GM18951 (cell line): ENCODE measurements at regions not wholly inside any gene's neighbourhood (a gene's known extent, or its start where the extent isn't known, plus 50 kb on each side); places are given as distances from the start of the nearest gene placed in this dataset.

Source experiments
- POLR2A ChIP-seq: IDR thresholded peaks from 4 replicates; pipeline ENCODE4 v1.6.1; 2011; ENCODE audit warnings: mild to moderate bottlenecking; ENCODE audit not compliant: insufficient read length, insufficient read depth; ENCODE audit errors: extremely low read depth
- in situ Hi-C: fragments of 300-500 bp; cut with MboI; formaldehyde crosslinking; loops from one replicate; pipeline ENCODE4 v1.12.0; 2022; ENCODE audit warnings: low sequenced_read_pairs, mixed read lengths, inconsistent platforms; ENCODE audit not compliant: unreplicated experiment

DNA sequence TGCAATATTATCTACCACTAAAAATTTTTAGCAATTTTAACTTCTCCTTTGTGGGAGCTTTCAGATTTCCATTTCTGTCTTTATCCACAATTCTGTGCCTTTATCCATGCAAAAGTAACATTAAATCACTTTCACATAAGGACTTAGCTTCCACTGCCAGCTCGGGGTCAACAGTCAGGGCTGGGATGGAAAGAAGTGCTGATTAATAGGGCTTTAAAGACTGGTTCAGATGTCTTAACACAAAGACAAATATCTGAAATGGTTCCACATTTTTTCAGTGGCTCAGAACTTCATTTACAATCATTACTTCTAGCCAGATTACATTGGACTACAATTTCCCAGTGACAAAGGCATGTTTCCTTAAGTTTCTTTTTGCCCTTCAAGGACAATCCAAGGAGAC is 191.8 kb upstream of the CPHXL start:
- in situ Hi-C loops = no loop called here
- TF ChIP-seq POLR2A = no peak

DNA sequence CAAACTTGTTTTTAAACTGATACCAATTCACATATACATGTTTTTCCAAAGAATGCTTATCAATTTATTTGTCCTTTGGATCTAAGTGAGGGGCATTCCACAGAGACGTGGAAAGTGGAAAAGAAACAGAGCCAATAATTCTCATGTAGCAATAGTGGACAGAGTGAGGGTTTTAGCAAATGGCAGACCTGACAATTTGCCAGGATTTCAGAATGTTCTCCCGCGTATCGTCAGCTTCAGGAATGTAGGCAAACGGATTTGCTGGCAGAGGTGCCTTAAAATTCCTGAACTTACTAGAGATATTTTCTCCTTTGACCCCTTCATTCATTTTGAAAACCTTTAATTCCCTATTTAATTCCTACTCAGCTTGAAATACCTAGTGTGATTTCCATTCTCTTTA is 193.4 kb upstream of the CPHXL start:
- in situ Hi-C loops = no loop called here
- no peak for TF ChIP-seq POLR2A

GRCh38 chr16:75921281-75921680 is 195.0 kb upstream of the CPHXL start:
- no peak for TF ChIP-seq POLR2A
- in situ Hi-C loops = no loop called here

- TF ChIP-seq POLR2A = no peak
- in situ Hi-C loops = no loop called here
Observed at GRCh38 chr16:75922250-75922649, 196.0 kb upstream of the CPHXL start.

DNA sequence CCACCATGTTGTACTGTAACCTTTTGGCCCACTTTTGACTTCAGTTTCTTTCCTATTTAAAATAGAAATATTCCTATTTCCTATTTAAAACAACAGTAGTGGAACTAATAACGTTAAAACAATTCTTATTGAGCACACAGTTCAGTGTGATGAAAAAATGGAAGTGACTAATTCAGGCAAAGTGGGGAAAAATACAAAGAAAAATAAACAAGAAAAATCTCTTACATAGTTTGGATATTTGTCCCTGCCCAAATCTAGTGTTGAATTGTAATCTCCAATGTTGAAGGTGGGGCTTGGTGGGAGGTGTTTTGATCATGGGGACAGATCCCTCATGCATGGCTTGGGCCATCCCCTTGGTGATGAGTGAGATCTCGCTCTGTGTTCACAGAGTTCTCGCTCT is 198.1 kb upstream of the CPHXL start:
- TF ChIP-seq POLR2A = no peak
- in situ Hi-C loops = no loop called here

GRCh38 chr16:75927810-75928209 is 201.5 kb upstream of the CPHXL start:
- TF ChIP-seq POLR2A = no peak
- in situ Hi-C loops = no loop called here

- in situ Hi-C loops = no loop called here
- no peak for TF ChIP-seq POLR2A
Observed at GRCh38 chr16:75928295-75928694, 202.0 kb upstream of the CPHXL start.

GRCh38 chr16:75929046-75929445 is 202.8 kb upstream of the CPHXL start:
- in situ Hi-C loops = no loop called here
- TF ChIP-seq POLR2A = no peak

DNA sequence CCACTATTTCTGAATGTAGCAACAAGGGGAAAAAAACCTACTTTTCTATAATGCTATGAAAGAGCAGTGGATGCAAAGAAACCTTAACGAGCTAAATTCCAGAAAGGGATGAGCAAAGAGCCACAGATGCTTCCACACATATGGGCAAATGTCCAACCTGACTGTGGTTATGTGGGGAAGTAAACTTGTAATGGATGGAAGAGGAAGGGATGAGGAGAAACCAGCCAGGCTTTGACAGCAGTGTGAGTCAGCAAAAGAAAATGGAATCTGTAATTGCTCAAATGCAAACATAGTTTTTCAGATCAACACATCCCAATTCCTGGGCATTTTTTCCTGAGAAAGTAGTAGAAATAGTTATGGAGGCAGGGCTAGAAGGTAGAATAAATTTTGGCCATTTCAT is 204.8 kb upstream of the CPHXL start:
- TF ChIP-seq POLR2A = no peak
- in situ Hi-C loops = no loop called here

- no peak for TF ChIP-seq POLR2A
- in situ Hi-C loops = no loop called here
Observed at GRCh38 chr16:75931970-75932369, 205.7 kb upstream of the CPHXL start.

GRCh38 chr16:75938818-75939217 is 212.5 kb upstream of the CPHXL start:
- in situ Hi-C loops = no loop called here
- TF ChIP-seq POLR2A = no peak

DNA sequence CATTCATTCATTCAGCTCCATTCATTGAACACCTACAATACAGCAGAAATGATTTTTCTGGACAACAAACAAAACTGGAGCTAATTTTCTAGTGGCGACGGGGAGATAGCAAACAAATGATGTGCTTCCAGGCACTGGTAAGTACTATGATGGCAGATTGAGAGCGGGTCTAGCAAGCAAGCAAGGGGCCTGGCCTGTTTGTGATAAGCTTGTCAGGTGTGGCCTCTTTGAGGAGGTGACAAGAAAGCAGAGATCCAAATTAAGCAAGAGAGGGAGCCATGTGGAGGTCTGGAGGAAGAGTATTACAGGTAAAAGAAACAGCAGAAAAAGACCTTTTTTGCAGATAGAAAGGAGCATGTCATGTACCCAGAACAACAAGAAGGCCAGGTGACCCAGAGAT is 216.1 kb upstream of the CPHXL start:
- in situ Hi-C loops = no loop called here
- no peak for TF ChIP-seq POLR2A

GRCh38 chr16:75942936-75943335 is 216.6 kb upstream of the CPHXL start:
- in situ Hi-C loops = no loop called here
- TF ChIP-seq POLR2A = no peak

DNA sequence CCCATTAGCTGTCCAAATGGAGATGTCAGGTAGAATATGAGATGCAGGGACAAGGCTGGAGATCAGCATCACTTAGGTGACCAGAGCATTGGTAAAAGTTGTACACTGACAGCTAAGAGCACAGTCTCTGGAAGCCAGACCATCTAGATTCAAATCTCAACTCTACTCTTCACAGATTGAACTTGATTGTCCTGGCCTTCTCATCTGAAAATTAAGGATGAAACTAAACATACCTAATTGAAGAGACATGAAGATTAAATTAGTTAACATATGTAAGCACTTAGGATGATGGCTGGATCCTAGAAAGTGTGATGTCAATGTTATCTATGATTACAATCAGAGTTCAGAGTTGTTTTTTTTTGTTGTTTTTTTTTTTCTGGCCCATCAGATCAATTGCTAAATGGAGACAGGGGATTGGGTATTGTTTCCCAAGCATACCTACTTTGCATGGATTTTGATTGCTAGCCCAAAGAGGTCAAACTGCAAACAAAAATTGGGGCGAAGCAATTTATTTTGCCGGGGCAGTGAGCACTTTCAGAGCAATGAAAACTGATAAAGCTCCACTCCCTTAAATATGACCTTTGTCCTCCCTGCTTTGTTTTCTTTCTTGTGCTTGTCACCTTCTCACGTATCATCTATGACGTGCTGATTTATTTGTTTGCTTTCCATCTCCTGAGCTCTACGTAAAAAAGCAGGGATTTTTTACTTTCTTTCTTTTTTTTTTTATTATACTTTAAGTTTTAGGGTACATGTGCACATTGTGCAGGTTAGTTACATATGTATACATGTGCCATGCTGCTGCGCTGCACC is 217.6 kb upstream of the CPHXL start:
- TF ChIP-seq POLR2A = no peak
- in situ Hi-C loops = no loop called here

DNA sequence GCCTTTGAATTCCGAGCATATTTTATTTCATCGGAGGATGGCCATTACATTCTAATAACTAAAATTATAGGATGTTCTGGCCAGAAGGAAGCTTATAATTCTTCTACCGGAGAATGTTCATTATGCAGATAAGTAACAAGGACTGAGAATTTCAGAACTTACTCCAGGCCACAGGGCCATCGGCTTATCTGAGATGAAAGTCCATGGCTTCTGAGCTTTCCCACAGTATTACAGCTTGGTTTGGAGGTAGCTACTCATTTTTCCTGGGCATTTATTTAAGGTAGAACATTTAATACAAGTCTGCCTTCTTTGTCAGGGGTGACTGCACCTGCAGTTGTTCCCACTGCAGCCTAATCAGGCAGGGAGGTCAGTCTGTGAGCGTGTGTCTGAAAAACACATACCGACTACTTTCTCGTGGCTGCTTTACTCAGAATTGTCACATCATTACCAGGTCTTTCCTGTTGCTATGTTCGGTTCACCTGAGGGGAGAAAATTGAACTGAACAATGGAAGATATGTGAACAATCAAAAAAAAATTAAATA is 219.7 kb upstream of the CPHXL start:
- TF ChIP-seq POLR2A = no peak
- in situ Hi-C loops = no loop called here

DNA sequence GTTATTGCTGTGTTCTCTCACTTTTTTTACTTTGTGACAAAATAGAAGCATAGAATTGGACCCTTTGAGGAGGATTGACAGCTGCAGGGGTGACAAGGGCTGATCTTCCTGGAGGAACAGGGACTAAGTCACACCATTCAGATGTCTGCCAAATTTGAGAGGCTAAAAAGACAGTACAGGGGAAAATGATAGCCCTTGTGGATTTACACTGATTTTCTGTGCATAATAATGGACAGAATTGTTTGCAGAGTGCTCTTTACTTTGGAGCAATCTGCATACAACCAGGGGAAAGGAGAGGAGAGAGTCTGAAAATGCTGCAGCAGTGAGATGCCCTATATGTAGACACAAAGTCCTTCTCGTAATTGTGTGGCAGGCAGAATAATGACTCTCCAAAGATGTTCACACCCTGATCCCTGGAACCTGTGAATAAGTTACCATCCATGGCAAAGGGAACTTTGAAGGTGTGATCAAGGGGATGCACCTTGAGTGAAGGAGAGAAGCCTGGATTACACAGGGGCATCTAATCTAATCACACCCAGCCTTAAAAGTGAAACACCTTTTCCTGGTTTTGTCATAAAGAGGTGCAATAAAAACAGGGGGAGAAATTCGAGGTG is 221.4 kb upstream of the CPHXL start:
- no peak for TF ChIP-seq POLR2A
- in situ Hi-C loops = no loop called here
